SK-N-SH (cell line): ENCODE measurements at regions not wholly inside any gene's neighbourhood (a gene's known extent, or its start where the extent isn't known, plus 50 kb on each side); places are given as distances from the start of the nearest gene placed in this dataset.

Experiments
- CTCF ChIA-PET: fragments of 300-600, 350-600 bp; formaldehyde crosslinking; extraction: SDS; loops from one replicate; lab custom pipeline; 2021; lab: Yijun Ruan, JAX
- POLR2A ChIA-PET: fragments of 350-600 bp; sonication (Branson Sonifier 250); formaldehyde crosslinking; extraction: SDS; loops from one replicate; lab custom pipeline; 2020; ENCODE audit warnings: antibody characterized with exemption, inconsistent platforms; lab: Yijun Ruan, JAX
- DNase-seq: peaks from one replicate; pipeline ENCODE4 v3.0.0; 2012
- H2AFZ ChIP-seq: fragments of 200-600 bp; sonication (generic); 2 replicates; pipeline ENCODE4 v1.8.1; 2016; ENCODE audit warnings: antibody characterized with exemption, mild to moderate bottlenecking, low read depth
- H3F3A ChIP-seq: fragments of 200-600 bp; sonication (generic); replicated peaks from 2 replicates; pipeline ENCODE3; 2016; ENCODE audit warnings: antibody characterized with exemption, mild to moderate bottlenecking; ENCODE audit not compliant: insufficient read depth
- H3K27ac ChIP-seq, 2 experiments: fragments of 200-500 bp in 1 of 2; fragments of 200-600 bp in 1 of 2; sonication (Bioruptor generic) in 1 of 2; sonication (generic), shearing (Covaris generic) in 1 of 2; 2 replicates each; pipeline versions ENCODE4 v1.5.1 to v1.6.1; 2014 to 2016; ENCODE audit warnings: low read depth in 2 of 2, inconsistent platforms in 1 of 2, low read length in 1 of 2, mild to moderate bottlenecking in 1 of 2, mixed read lengths in 1 of 2
- H3K27me3 ChIP-seq: fragments of 200-600 bp; sonication (generic), shearing (Covaris generic); 2 replicates; pipeline ENCODE4 v1.6.1; 2016; ENCODE audit warnings: mixed run types; ENCODE audit not compliant: insufficient read depth
- H3K36me3 ChIP-seq, 2 experiments: fragments of 200-500 bp in 1 of 2; fragments of 200-600 bp in 1 of 2; sonication (Bioruptor generic) in 1 of 2; sonication (generic) in 1 of 2; replicated peaks in 1 of 2; 2 replicates each; pipeline versions ENCODE3 to v1.5.1; 2014 to 2016; ENCODE audit warnings: low read length in 1 of 2, mild to moderate bottlenecking in 1 of 2; ENCODE audit not compliant: insufficient read depth in 2 of 2, control insufficient read depth in 1 of 2
- H3K4me1 ChIP-seq, 2 experiments: fragments of 200-500 bp in 1 of 2; fragments of 200-600 bp in 1 of 2; sonication (Bioruptor generic) in 1 of 2; sonication (generic), shearing (Covaris generic) in 1 of 2; 2 replicates each; pipeline versions ENCODE4 v1.5.1 to v1.6.1; 2014 to 2016; ENCODE audit warnings: low read depth in 1 of 2, low read length in 1 of 2, mixed run types in 1 of 2; ENCODE audit not compliant: insufficient read depth in 2 of 2, control insufficient read depth in 1 of 2
- H3K4me2 ChIP-seq: fragments of 200-600 bp; sonication (generic), shearing (Covaris generic); 2 replicates; pipeline ENCODE4 v1.6.1; 2017; ENCODE audit warnings: mixed run types
- H3K4me3 ChIP-seq, 2 experiments: fragments of 200-500 bp in 1 of 2; fragments of 200-600 bp in 1 of 2; sonication (Bioruptor generic) in 1 of 2; sonication (generic), shearing (Covaris generic) in 1 of 2; 2 replicates each; pipeline versions ENCODE4 v1.5.1 to v1.8.1; 2014 to 2016; ENCODE audit warnings: low read depth in 2 of 2, inconsistent platforms in 1 of 2, low read length in 1 of 2, mild to moderate bottlenecking in 1 of 2, mixed read lengths in 1 of 2, moderate library complexity in 1 of 2
- H3K79me2 ChIP-seq: fragments of 200-600 bp; sonication (generic); 2 replicates; pipeline ENCODE4 v1.8.1; 2017; ENCODE audit warnings: mild to moderate bottlenecking; ENCODE audit not compliant: insufficient read depth
- H3K9ac ChIP-seq: fragments of 200-600 bp; sonication (generic); 2 replicates; pipeline ENCODE4 v1.6.1; 2017; ENCODE audit warnings: mixed run types
- H3K9me2 ChIP-seq: fragments of 200-600 bp; sonication (generic); 2 replicates; pipeline ENCODE4 v1.6.1; 2017; ENCODE audit warnings: mixed run types
- H3K9me3 ChIP-seq: fragments of 200-600 bp; sonication (generic); 2 replicates; pipeline ENCODE4 v1.6.1; 2017; ENCODE audit warnings: mixed run types, mild to moderate bottlenecking, moderate library complexity
- H4K20me1 ChIP-seq: fragments of 200-600 bp; sonication (generic); 2 replicates; pipeline ENCODE4 v1.6.1; 2017; ENCODE audit warnings: mild to moderate bottlenecking, mixed run types; ENCODE audit not compliant: insufficient read depth
- CHD2 ChIP-seq: fragments of 150-350 bp; IDR thresholded peaks from 2 replicates; pipeline ENCODE4 v1.6.1; 2018; ENCODE audit warnings: low read length; ENCODE audit not compliant: partially characterized antibody
- EZH2phosphoT487 ChIP-seq: fragments of 200-600 bp; sonication (generic); IDR thresholded peaks from 2 replicates; pipeline ENCODE4 v1.6.1; 2017; ENCODE audit warnings: low read depth, mixed run types, mild to moderate bottlenecking, antibody characterized with exemption, moderate library complexity, borderline replicate concordance
- FOSL2 ChIP-seq: IDR thresholded peaks from 2 replicates; pipeline ENCODE4 v1.4.0; 2012; ENCODE audit warnings: low read depth, mild to moderate bottlenecking, moderate library complexity, borderline replicate concordance
- FOXM1 ChIP-seq: IDR thresholded peaks from 2 replicates; pipeline ENCODE4 v1.4.0; 2012; ENCODE audit warnings: low read depth, mild to moderate bottlenecking
- GABPA ChIP-seq: IDR thresholded peaks from 2 replicates; pipeline ENCODE4 v1.4.0; 2012; ENCODE audit warnings: low read depth, mild to moderate bottlenecking
- IRF3 ChIP-seq: fragments of 150-350 bp; IDR thresholded peaks from 2 replicates; pipeline ENCODE4 v1.6.1; 2016; ENCODE audit warnings: mild to moderate bottlenecking, low read depth, low read length
- JUND ChIP-seq: IDR thresholded peaks from 2 replicates; pipeline ENCODE4 v1.4.0; 2012
- MAX ChIP-seq: IDR thresholded peaks from 2 replicates; pipeline ENCODE4 v1.4.0; 2012; ENCODE audit warnings: low read depth
- NRF1 ChIP-seq: IDR thresholded peaks from 2 replicates; pipeline ENCODE4 v1.6.1; 2012; ENCODE audit warnings: low read depth, mild to moderate bottlenecking, low read length
- RAD21 ChIP-seq: IDR thresholded peaks from 2 replicates; pipeline ENCODE4 v1.6.1; 2012; ENCODE audit warnings: mild to moderate bottlenecking, low read length
- RCOR1 ChIP-seq: fragments of 150-350 bp; IDR thresholded peaks from 2 replicates; pipeline ENCODE4 v1.6.1; 2017; ENCODE audit warnings: antibody characterized with exemption, low read length
- SIN3A ChIP-seq: IDR thresholded peaks from 2 replicates; pipeline ENCODE4 v1.6.1; 2012; ENCODE audit warnings: low read depth, mild to moderate bottlenecking, low read length, moderate library complexity, borderline replicate concordance
- USF1 ChIP-seq: IDR thresholded peaks from 2 replicates; pipeline ENCODE4 v1.4.0; 2012; ENCODE audit warnings: low read depth, borderline replicate concordance
- USF2 ChIP-seq: fragments of 150-350 bp; IDR thresholded peaks from 2 replicates; pipeline ENCODE4 v1.6.1; 2017; ENCODE audit warnings: antibody characterized with exemption, low read length, low read depth, borderline replicate concordance
- ZBTB33 ChIP-seq: IDR thresholded peaks from 2 replicates; pipeline ENCODE4 v1.4.0; 2012; ENCODE audit warnings: low read depth, borderline replicate concordance
- WGBS: methylation state at CpG from one replicate; pipeline ENCODE4 v1.1.6; 2017; ENCODE audit warnings: low lambda C conversion rate; 5-methylcytosine and 5-hydroxymethylcytosine counted together

- Histone ChIP-seq H3F3A (no peaks in the 10 kb centered on the region), H3K27ac (no peak overlapping the region), H3K4me1 (no peaks in the 10 kb centered on the region), H2AFZ (no peak overlapping the region), H3K9me2 (no peaks in the 10 kb centered on the region), H3K79me2 (no peaks in the 10 kb centered on the region), H3K36me3 (no peaks in the 10 kb centered on the region), H3K27me3 (no peaks in the 10 kb centered on the region), H3K4me3 (no peak overlapping the region), H3K9me3 (no peaks in the 10 kb centered on the region; the same call in 1 of the 2 replicates), H3K9ac (no peak overlapping the region), H3K4me2 (no peak overlapping the region), H4K20me1 (no peaks in the 10 kb centered on the region)
- no peak for DNase-seq
- 3% methylated on average over 1 of the region's 1 CpG for WGBS
- ChIA-PET POLR2A (no interaction called here), CTCF (no interaction called here)
- TF ChIP-seq RCOR1 (no peak), IRF3 (no peak), SIN3A (no peak), USF2 (no peak), FOSL2 (no peak), CHD2 (no peak), EZH2phosphoT487 (no peak), FOXM1 (no peak)
Measured at GRCh38 chr15:97141360-97141759, 810.9 kb downstream of the NR2F2 start.

GRCh38 chr15:97141871-97142270 lies 811.4 kb downstream of the NR2F2 start:
- Histone ChIP-seq H4K20me1 (no peaks in the 10 kb centered on the region), H3K4me2 (no peak overlapping the region), H3K27ac (no peak overlapping the region), H3K4me3 (no peak overlapping the region), H3K27me3 (no peaks in the 10 kb centered on the region), H3F3A (no peaks in the 10 kb centered on the region), H3K36me3 (no peaks in the 10 kb centered on the region), H3K79me2 (no peaks in the 10 kb centered on the region), H3K9me2 (no peaks in the 10 kb centered on the region), H3K9ac (no peak overlapping the region), H3K4me1 (no peaks in the 10 kb centered on the region), H2AFZ (no peak overlapping the region), H3K9me3 (no peaks in the 10 kb centered on the region; the same call in 1 of the 2 replicates)
- no peak for DNase-seq
- CTCF ChIA-PET, result no interaction called here
- TF ChIP-seq GABPA (no peak), RCOR1 (no peak), JUND (no peak), USF1 (no peak), RAD21 (no peak), MAX (no peak), NRF1 (no peak), ZBTB33 (no peak), FOXM1 (no peak)
- 0% methylated on average over 2 of the region's 2 CpGs for WGBS
- POLR2A ChIA-PET, result no interaction called here
